Mesothelial cell of epicardium (in vitro differentiated cells): ENCODE measurements at regions not wholly inside any gene's neighbourhood (a gene's known extent, or its start where the extent isn't known, plus 50 kb on each side); places are given as distances from the start of the nearest gene placed in this dataset.

Experiments
- DNase-seq, 2 experiments: peaks; one replicate each; pipeline ENCODE4 v3.0.0; 2021; ENCODE audit warnings: low spot score in 2 of 2; ENCODE audit not compliant: unreplicated experiment in 2 of 2
- H3K27ac Mint-ChIP-seq: 2 replicates; pipeline ENCODE4 v1.8.0; 2021; ENCODE audit warnings: mixed read lengths
- H3K27me3 Mint-ChIP-seq: 2 replicates; pipeline ENCODE4 v1.8.0; 2021; ENCODE audit warnings: low read depth, mixed read lengths
- H3K36me3 Mint-ChIP-seq: 2 replicates; pipeline ENCODE4 v1.8.0; 2021; ENCODE audit warnings: mixed read lengths
- H3K4me1 Mint-ChIP-seq: 2 replicates; pipeline ENCODE4 v1.8.0; 2021; ENCODE audit warnings: mixed read lengths
- H3K4me3 Mint-ChIP-seq: 2 replicates; pipeline ENCODE4 v1.8.0; 2021; ENCODE audit warnings: mild to moderate bottlenecking, moderate library complexity, mixed read lengths
- H3K9me3 Mint-ChIP-seq: 2 replicates; pipeline ENCODE4 v1.8.0; 2021; ENCODE audit warnings: mixed read lengths
- CTCF ChIP-seq: fragments of 200-600 bp; sonication (generic); IDR thresholded peaks from one replicate; pipeline ENCODE4 v1.5.0; 2021; ENCODE audit warnings: antibody characterized with exemption; ENCODE audit not compliant: unreplicated experiment

GRCh38 chr11:96963375-96963774 is 573.6 kb downstream of the JRKL start:
- no peak for DNase-seq
- H3K4me3 Mint-ChIP-seq = no peak overlapping the region
- peaks cover 2% of the 10 kb centered on the region for H3K36me3 Mint-ChIP-seq
- peaks cover 9% of the 10 kb centered on the region for H3K4me1 Mint-ChIP-seq
- no peaks in the 10 kb centered on the region for H3K27me3 Mint-ChIP-seq
- H3K27ac Mint-ChIP-seq = no peak overlapping the region
- H3K9me3 Mint-ChIP-seq = peaks cover 4% of the 10 kb centered on the region
- TF ChIP-seq CTCF = no peak

GRCh38 chr11:96964661-96965060 is 574.8 kb downstream of the JRKL start:
- H3K4me3 Mint-ChIP-seq = no peak overlapping the region
- no peak for TF ChIP-seq CTCF
- no peaks in the 10 kb centered on the region for H3K27me3 Mint-ChIP-seq
- peaks cover 4% of the 10 kb centered on the region for H3K9me3 Mint-ChIP-seq
- H3K36me3 Mint-ChIP-seq = peaks cover 2% of the 10 kb centered on the region
- H3K27ac Mint-ChIP-seq = no peak overlapping the region
- no peak for DNase-seq
- H3K4me1 Mint-ChIP-seq = peaks cover 9% of the 10 kb centered on the region

- no peak overlapping the region for H3K4me3 Mint-ChIP-seq
- no peaks in the 10 kb centered on the region for H3K4me1 Mint-ChIP-seq
- H3K9me3 Mint-ChIP-seq = peaks cover 7% of the 10 kb centered on the region
- peaks cover 2% of the 10 kb centered on the region for H3K36me3 Mint-ChIP-seq
- no peak for TF ChIP-seq CTCF
- no peak overlapping the region for H3K27ac Mint-ChIP-seq
- no peaks in the 10 kb centered on the region for H3K27me3 Mint-ChIP-seq
- DNase-seq = no peak
Measured at GRCh38 chr11:96967616-96968015, 577.8 kb downstream of the JRKL start.

GRCh38 chr11:96969251-96969650 is 579.4 kb downstream of the JRKL start:
- H3K27ac Mint-ChIP-seq = no peak overlapping the region
- DNase-seq = no peak
- TF ChIP-seq CTCF = no peak

GRCh38 chr11:96978751-96979150 is 588.9 kb downstream of the JRKL start:
- TF ChIP-seq CTCF = no peak
- H3K36me3 Mint-ChIP-seq = peaks cover 5% of the 10 kb centered on the region
- DNase-seq = no peak
- H3K4me3 Mint-ChIP-seq = no peak overlapping the region
- H3K27me3 Mint-ChIP-seq = no peaks in the 10 kb centered on the region
- no peaks in the 10 kb centered on the region for H3K4me1 Mint-ChIP-seq
- H3K9me3 Mint-ChIP-seq = peaks cover 15% of the 10 kb centered on the region
- no peak overlapping the region for H3K27ac Mint-ChIP-seq

More at GRCh38 chr11:96969251-96969650, 579.4 kb downstream of the JRKL start:
- Mint-ChIP-seq H3K27me3 (no peaks in the 10 kb centered on the region), H3K36me3 (peaks cover 2% of the 10 kb centered on the region), H3K4me3 (no peak overlapping the region), H3K4me1 (no peaks in the 10 kb centered on the region), H3K9me3 (peaks cover 11% of the 10 kb centered on the region)

- H3K4me1 Mint-ChIP-seq = no peaks in the 10 kb centered on the region
- no peaks in the 10 kb centered on the region for H3K27me3 Mint-ChIP-seq
- DNase-seq = no peak
- H3K36me3 Mint-ChIP-seq = no peaks in the 10 kb centered on the region
- H3K27ac Mint-ChIP-seq = no peak overlapping the region
- TF ChIP-seq CTCF = no peak
- H3K4me3 Mint-ChIP-seq = no peak overlapping the region
- H3K9me3 Mint-ChIP-seq = peaks cover 4% of the 10 kb centered on the region
Measured at GRCh38 chr11:96986516-96986915, 596.7 kb downstream of the JRKL start.
